Pancreas (tissue), 10 donors: ENCODE measurements at regions not wholly inside any gene's neighbourhood (a gene's known extent, or its start where the extent isn't known, plus 50 kb on each side); places are given as distances from the start of the nearest gene placed in this dataset.
A peak's percentile ranks its signal among the peaks of the same experiment; 100 is the strongest.

Experiments used
- ATAC-seq, 4 donors: fragments of 200-7000 bp; cut with Tn5 transposase; one replicate each; pipeline versions ENCODE4 v1.8.0 to v1.9.1; 2020; ENCODE audit warnings: mild to moderate bottlenecking in 4 of 4, moderate library complexity in 4 of 4
- DNase-seq, 6 donors: peaks; one replicate each; pipeline ENCODE4 v3.0.0-alpha.2; 2020
- FAIRE-seq: peaks from 2 replicates; lab custom pipeline; 2012; peaks lifted over from hg19 to GRCh38; lab: Jason Lieb, UNC
- H3K27ac ChIP-seq, 4 donors: fragments of 200-600 bp; sonication (generic); 1 replicate in 3 of 4; 2 replicates in 1 of 4; pipeline versions ENCODE4 v1.5.0 to v1.8.0; 2020
- H3K27me3 ChIP-seq, 4 donors: fragments of 200-600 bp; one replicate each; pipeline ENCODE4 v1.8.0; 2021
- H3K36me3 ChIP-seq, 3 donors: fragments of 200-600 bp; sonication (generic) in 1 of 3; one replicate each; pipeline versions ENCODE4 v1.5.0 to v1.8.0; 2020 to 2021
- H3K4me1 ChIP-seq, 3 donors: fragments of 200-600 bp; one replicate each; pipeline ENCODE4 v1.8.0; 2021
- H3K4me3 ChIP-seq, 4 donors: fragments of 200-600 bp; sonication (generic) in 2 of 4; one replicate each; pipeline versions ENCODE4 v1.5.0 to v1.8.0; 2020 to 2021
- H3K9me3 ChIP-seq, 4 donors: fragments of 200-600 bp; one replicate each; pipeline ENCODE4 v1.8.0; 2021
- WGBS, 2 donors: extraction: QIAGEN DNeasy Blood & Tissue Kit; methylation state at CpG; one replicate each; pipeline ENCODE4 v1.1.7; 2013; 5-methylcytosine and 5-hydroxymethylcytosine counted together
- intact Hi-C, 3 donors: fragments of 100-400 bp; cut with DNase I; formaldehyde crosslinking; loops; one replicate each; pipeline versions ENCODE4 v1.11.1 to v1.14.2; 2022
- TF ChIP-seq, protein P1 (sequence below), 4 donors: fragments of 200-600 bp; sonication (generic) in 3 of 4; IDR thresholded peaks; one replicate each; pipeline versions ENCODE4 v1.5.0 to v1.8.0; 2021; ENCODE audit warnings: antibody characterized with exemption in 4 of 4
- donor health status: healthy with polysubstance abuse.
- donor health status: DM: no; HTN: no; CAD: no; lungs with moderate emphysema.
- donor health status: DM: no; HTN: no; CAD: no.
- donor health status: control.
- donor health status: control.
- donor health status: Bipolar disorder and iron deficiency.
- donor health status: DM: yes; HTN: yes; CAD: no.
- donor health status: DM: no; HTN: no; CAD: no.
- donor health status: DM: no; HTN: no; CAD: no.
- donor health status: DM: yes; HTN: yes; CAD: no.

DNA sequence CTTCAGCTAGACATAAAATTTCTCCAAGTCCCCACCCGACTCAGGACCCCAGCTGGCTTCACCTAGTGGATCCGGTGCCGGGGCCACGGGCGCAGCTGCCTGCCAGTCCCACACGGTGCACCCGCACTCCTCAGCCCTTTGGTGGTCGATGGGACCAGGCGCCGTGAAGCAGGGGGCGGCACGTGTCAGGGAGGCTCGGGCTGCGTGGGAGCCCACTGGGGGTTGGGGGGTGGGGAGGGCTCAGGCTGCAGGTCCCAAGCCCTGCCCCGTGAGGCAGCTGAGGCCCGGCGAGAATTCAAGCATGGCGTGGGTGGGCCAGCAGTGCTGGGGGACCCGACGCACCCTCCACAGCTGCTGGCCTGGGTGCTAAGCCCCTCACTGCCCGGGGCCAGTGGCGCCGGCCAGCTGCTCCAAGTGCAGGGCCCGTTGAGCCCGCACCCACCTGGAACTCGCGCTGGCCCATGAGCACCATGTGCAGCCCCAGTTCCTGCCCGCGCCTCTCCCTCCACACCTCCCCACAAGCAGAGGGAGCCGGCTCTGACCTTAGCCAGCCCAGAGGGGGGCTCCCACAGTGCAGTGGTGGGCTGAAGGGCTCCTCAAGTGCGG, 747.0 kb downstream of the FAM181B start:
- no peak overlapping the region for H3K4me3 ChIP-seq
- WGBS, 2 donors, result 82 to 85% methylated on average over 26 to 31 of the region's 31 CpGs
- TF ChIP-seq, protein P1, sequence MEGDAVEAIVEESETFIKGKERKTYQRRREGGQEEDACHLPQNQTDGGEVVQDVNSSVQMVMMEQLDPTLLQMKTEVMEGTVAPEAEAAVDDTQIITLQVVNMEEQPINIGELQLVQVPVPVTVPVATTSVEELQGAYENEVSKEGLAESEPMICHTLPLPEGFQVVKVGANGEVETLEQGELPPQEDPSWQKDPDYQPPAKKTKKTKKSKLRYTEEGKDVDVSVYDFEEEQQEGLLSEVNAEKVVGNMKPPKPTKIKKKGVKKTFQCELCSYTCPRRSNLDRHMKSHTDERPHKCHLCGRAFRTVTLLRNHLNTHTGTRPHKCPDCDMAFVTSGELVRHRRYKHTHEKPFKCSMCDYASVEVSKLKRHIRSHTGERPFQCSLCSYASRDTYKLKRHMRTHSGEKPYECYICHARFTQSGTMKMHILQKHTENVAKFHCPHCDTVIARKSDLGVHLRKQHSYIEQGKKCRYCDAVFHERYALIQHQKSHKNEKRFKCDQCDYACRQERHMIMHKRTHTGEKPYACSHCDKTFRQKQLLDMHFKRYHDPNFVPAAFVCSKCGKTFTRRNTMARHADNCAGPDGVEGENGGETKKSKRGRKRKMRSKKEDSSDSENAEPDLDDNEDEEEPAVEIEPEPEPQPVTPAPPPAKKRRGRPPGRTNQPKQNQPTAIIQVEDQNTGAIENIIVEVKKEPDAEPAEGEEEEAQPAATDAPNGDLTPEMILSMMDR (IDR thresholded peaks at IDR 0.05), result no peak
- DNase-seq, result peak in 1 of 6 donors; percentile 49
- H3K4me1 ChIP-seq, result no peaks in the 10 kb centered on the region
- no peak for FAIRE-seq
- no peak for ATAC-seq
- H3K27ac ChIP-seq, result no peak overlapping the region
- intact Hi-C loops, result no loop called here
- H3K36me3 ChIP-seq, result no peaks in the 10 kb centered on the region
- no peaks in the 10 kb centered on the region for H3K9me3 ChIP-seq
- no peaks in the 10 kb centered on the region for H3K27me3 ChIP-seq

DNA sequence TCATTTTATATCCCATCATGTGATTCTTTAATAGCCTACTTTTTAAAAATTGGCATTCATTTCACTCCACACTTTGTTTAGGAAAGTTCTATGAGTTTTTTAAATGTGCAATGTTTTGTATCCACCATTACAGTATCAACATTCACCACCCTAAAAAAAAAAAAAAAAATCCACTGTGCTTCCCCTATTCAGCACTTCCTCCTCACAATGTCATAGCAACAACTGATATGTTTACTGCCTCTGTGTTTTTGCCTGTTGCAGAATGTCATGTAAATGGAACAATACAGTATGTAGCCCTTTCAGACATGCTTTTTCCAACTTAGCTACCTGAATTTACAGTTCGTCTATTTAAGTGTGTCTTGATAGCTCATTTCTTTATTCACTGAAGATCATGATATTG, 754.2 kb downstream of the FAM181B start:
- TF ChIP-seq, protein P1 (IDR thresholded peaks at IDR 0.05), result no peak
- no peaks in the 10 kb centered on the region for H3K4me1 ChIP-seq
- FAIRE-seq, result no peak

DNA sequence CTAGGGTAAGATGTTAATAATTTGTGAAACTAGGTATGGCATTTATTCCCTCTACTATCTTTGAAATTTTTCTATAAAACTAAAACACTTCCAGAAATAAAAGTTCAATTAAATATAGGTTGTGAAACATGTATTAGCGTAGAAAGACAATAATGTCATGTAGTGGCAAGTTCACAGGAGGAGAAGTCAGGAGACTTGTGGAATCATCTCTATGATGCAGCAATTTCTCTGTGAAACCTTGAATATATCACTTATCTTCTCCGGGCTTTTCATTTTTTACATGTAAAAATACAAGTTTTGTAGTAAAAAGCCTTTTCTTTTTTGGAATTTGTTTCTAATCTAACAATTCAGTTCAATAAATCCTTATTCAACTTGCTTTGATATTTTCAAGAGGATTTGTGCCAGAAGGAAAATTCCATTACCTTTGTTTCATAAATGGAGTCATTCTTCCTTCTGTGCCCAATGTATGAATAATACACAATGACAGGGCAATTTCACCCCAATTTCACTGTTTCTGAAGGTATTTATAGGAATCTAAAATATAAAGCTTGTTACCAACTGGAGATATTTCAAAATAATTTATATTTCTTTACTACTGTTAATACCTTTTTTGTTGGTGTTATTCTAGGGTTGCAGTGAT, 758.3 kb downstream of the FAM181B start:
- Histone ChIP-seq H3K36me3 (no peaks in the 10 kb centered on the region), H3K4me1 (no peaks in the 10 kb centered on the region), H3K27ac (no peak overlapping the region), H3K4me3 (no peak overlapping the region), H3K9me3 (no peaks in the 10 kb centered on the region), H3K27me3 (no peaks in the 10 kb centered on the region)
- TF ChIP-seq, protein P1 (IDR thresholded peaks at IDR 0.05), result no peak
- DNase-seq (no peak), FAIRE-seq (no peak), ATAC-seq (no peak)
- 62 to 84% methylated on average over 2 of the region's 2 CpGs for WGBS, 2 donors
- intact Hi-C loops, result no loop called here

More for the DNA sequence above, 754.2 kb downstream of the FAM181B start:
- 42 to 49% methylated on average over 1 of the region's 1 CpG for WGBS, 2 donors
- H3K4me3 ChIP-seq, result no peak overlapping the region
- H3K9me3 ChIP-seq, result no peaks in the 10 kb centered on the region
- no peak overlapping the region for H3K27ac ChIP-seq
- intact Hi-C loops, result no loop called here
- no peak for ATAC-seq
- H3K36me3 ChIP-seq, result no peaks in the 10 kb centered on the region
- no peak for DNase-seq
- no peaks in the 10 kb centered on the region for H3K27me3 ChIP-seq

DNA sequence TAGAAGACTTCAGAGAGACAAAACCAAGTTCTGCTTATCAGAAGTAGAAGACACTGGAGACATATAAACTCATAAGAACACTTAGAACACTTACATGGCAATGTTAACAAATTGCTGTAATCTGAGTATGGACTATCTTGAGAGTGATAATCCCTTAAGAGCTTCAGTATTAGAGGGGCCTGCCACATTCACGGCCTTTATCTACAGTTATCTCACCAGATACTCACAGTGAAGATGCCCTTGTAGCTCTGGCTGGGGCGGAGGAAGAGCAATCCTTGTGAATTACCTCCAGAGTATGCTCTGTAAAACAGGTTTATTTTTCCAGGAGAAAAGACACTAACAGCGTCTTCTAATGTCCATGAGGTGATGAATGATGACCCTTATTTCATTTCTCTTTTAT, 762.8 kb downstream of the FAM181B start:
- TF ChIP-seq, protein P1 (IDR thresholded peaks at IDR 0.05), result no peak
- DNase-seq, result no peak
- FAIRE-seq, result no peak
- Histone ChIP-seq H3K9me3 (no peaks in the 10 kb centered on the region), H3K4me1 (no peaks in the 10 kb centered on the region), H3K27me3 (no peaks in the 10 kb centered on the region), H3K27ac (no peak overlapping the region), H3K36me3 (no peaks in the 10 kb centered on the region), H3K4me3 (no peak overlapping the region)
- intact Hi-C loops, result no loop called here
- 42 to 53% methylated on average over 3 of the region's 3 CpGs for WGBS, 2 donors
- ATAC-seq, result no peak

DNA sequence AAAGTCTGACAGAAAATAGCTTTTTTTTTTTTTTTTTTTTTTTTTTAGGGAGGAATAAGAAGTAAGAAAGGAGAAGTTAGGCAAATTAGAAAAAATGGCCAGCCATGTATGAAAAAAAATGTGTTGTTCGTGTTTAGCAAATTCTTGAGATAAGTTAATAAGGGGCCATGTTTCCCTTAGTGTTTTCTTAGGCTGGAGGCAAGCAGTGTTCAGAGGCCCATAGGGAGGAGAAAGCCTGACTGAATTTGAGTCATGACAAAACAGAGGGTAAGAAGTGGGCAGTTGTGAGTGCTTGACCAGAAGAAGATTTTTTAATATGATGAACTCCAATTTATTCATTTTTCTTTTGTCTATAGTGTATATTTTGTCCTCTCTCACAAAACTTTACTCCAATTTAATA, 766.4 kb downstream of the FAM181B start:
- H3K27ac ChIP-seq, result no peak overlapping the region
- no peak for ATAC-seq
- no peak overlapping the region for H3K4me3 ChIP-seq
- H3K27me3 ChIP-seq, result peaks cover 0 to 4% (median 0%) of the 10 kb centered on the region in 4 donors
- no peaks in the 10 kb centered on the region for H3K9me3 ChIP-seq
- no peak for FAIRE-seq
- TF ChIP-seq, protein P1 (IDR thresholded peaks at IDR 0.05), result no peak
- no peaks in the 10 kb centered on the region for H3K4me1 ChIP-seq
- no peak for DNase-seq
- WGBS, 2 donors, result 27 to 34% methylated on average over 1 of the region's 1 CpG
- intact Hi-C loops, result no loop called here
- H3K36me3 ChIP-seq, result no peaks in the 10 kb centered on the region
